Thyroid gland (tissue), 4 donors: ENCODE measurements at regions not wholly inside any gene's neighbourhood (a gene's known extent, or its start where the extent isn't known, plus 50 kb on each side); places are given as distances from the start of the nearest gene placed in this dataset.

Experiments
- DNase-seq, 2 donors: peaks; one replicate each; pipeline ENCODE4 v3.0.0-alpha.2; 2019
- H3K27ac ChIP-seq, 3 donors: fragments of 200-600 bp; sonication (generic); 1 replicate in 2 of 3; 2 replicates in 1 of 3; pipeline ENCODE4 v1.5.1; 2016 to 2019; ENCODE audit warnings: mild to moderate bottlenecking in 1 of 3, moderate library complexity in 1 of 3
- H3K27me3 ChIP-seq: fragments of 200-600 bp; sonication (generic); one replicate; pipeline ENCODE4 v1.5.1; 2019
- H3K36me3 ChIP-seq, 2 donors: fragments of 200-600 bp; sonication (generic); one replicate each; pipeline ENCODE4 v1.5.1; 2016 to 2019
- H3K4me1 ChIP-seq, 2 donors: fragments of 200-600 bp; sonication (generic); one replicate each; pipeline ENCODE4 v1.5.1; 2017 to 2019
- H3K4me3 ChIP-seq, 3 donors: fragments of 200-600 bp; sonication (generic); replicated peaks in 1 of 3; 1 replicate in 2 of 3; 2 replicates in 1 of 3; pipeline ENCODE4 v1.5.1; 2016; ENCODE audit warnings: mild to moderate bottlenecking in 1 of 3
- H3K9me3 ChIP-seq: fragments of 200-600 bp; sonication (generic); one replicate; pipeline ENCODE4 v1.5.1; 2017
- CTCF ChIP-seq, 6 experiments: fragments of 200-600 bp in 3 of 6; fragments of 450-650 bp in 3 of 6; sonication (generic) in 3 of 6; IDR thresholded peaks; one replicate each; pipeline ENCODE4 v1.5.1; 2016 to 2019; ENCODE audit warnings: antibody characterized with exemption in 6 of 6, mild to moderate bottlenecking in 2 of 6, inconsistent platforms in 1 of 6, moderate library complexity in 1 of 6
- POLR2A ChIP-seq, 2 donors: fragments of 450-650 bp; IDR thresholded peaks; one replicate each; pipeline ENCODE4 v1.6.1; 2017; ENCODE audit warnings: antibody characterized with exemption in 2 of 2, mild to moderate bottlenecking in 2 of 2, moderate library complexity in 1 of 2
- WGBS, 2 donors: methylation state at CpG; one replicate each; pipeline ENCODE4 v1.1.5; 2017; 5-methylcytosine and 5-hydroxymethylcytosine counted together
- intact Hi-C: fragments of 100-400 bp; cut with DNase I; formaldehyde crosslinking; loops from one replicate; pipeline ENCODE4 v1.15.1; 2023

DNA sequence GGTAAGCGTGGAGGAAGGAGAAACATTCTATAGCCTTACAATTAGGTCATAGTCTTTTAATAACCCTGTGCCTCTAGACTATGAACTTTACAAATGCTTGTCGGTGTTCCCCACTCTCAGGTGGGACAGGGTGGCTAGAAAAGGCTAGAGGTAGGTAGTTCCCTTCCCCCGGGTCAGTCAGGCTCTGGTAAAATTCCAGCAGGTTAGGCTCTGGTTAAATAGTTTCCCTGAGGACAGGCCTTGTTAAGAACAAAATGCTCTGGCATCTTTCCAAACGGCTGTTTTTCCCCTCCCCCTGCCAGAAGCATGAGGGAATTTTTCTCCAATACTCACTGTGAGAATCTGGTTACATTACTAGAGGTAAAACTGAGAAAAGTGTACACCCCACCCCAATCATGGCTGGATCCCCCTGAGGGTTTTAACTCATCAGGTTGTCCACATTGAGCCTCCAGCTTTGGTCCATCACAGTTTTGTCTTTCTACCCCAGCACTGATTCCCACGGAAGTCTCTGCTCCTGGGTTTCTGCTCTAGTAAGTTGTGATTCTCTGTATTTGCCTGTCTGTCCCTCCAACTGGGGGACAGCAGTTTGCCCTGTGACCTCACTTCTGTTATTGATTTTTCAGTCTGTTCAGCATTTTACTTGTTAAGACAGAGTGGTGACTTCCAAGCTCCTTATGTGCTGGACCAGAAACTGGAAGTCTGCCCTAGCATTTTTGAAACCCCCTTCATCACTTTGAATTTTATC is 84.7 kb upstream of the ADGRF1 start:
- H3K36me3 ChIP-seq: no peaks in the 10 kb centered on the region
- H3K27ac ChIP-seq: no peak overlapping the region
- no peak overlapping the region for H3K4me3 ChIP-seq
- 38 to 55% methylated on average over 5 of the region's 5 CpGs for WGBS, 2 donors
- intact Hi-C loops: no loop called here
- no peaks in the 10 kb centered on the region for H3K27me3 ChIP-seq
- H3K9me3 ChIP-seq: no peaks in the 10 kb centered on the region
- DNase-seq: peak; percentile 16 to 37
- H3K4me1 ChIP-seq: peaks cover 0 to 12% of the 10 kb centered on the region in 2 donors
- no peak for TF ChIP-seq CTCF (IDR thresholded peaks at IDR 0.05)
- TF ChIP-seq POLR2A (IDR thresholded peaks at IDR 0.05): no peak

GRCh38 chr6:47118611-47119010 is 76.5 kb upstream of the ADGRF1 start:
- Histone ChIP-seq H3K27me3 (no peaks in the 10 kb centered on the region), H3K4me1 (no peaks in the 10 kb centered on the region), H3K27ac (no peak overlapping the region), H3K4me3 (no peak overlapping the region), H3K9me3 (no peaks in the 10 kb centered on the region), H3K36me3 (no peaks in the 10 kb centered on the region)
- no peak for TF ChIP-seq POLR2A (IDR thresholded peaks at IDR 0.05)
- no peak for TF ChIP-seq CTCF (IDR thresholded peaks at IDR 0.05)
- no peak for DNase-seq
- intact Hi-C loops: no loop called here

DNA sequence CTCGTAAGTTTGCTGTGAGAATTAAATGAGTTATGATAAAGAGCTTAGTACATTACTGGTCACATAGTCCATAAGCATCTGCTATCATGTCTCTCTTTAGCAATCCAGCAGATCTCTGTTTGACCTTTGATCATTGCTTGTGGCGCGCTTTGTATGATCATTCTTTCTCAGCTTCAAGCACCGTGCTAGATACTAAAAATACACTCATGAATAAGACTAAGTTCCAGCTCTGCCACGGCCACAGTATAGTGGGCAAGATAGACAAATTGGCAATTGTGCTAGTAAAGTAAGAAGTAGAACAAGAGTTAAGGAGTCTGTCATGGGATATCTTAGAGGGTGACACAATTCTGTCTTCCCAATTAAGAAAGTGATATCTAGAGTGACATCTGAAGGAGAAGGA is 75.2 kb upstream of the ADGRF1 start:
- no peaks in the 10 kb centered on the region for H3K4me1 ChIP-seq
- WGBS, 2 donors: 90 to 93% methylated on average over 5 of the region's 5 CpGs
- intact Hi-C loops: no loop called here
- no peak for DNase-seq
- H3K27me3 ChIP-seq: no peaks in the 10 kb centered on the region
- H3K36me3 ChIP-seq: no peaks in the 10 kb centered on the region
- H3K4me3 ChIP-seq: no peak overlapping the region
- TF ChIP-seq POLR2A (IDR thresholded peaks at IDR 0.05): no peak
- no peak for TF ChIP-seq CTCF (IDR thresholded peaks at IDR 0.05)
- H3K27ac ChIP-seq: no peak overlapping the region
- H3K9me3 ChIP-seq: no peaks in the 10 kb centered on the region

- no peak overlapping the region for H3K27ac ChIP-seq
- H3K9me3 ChIP-seq: no peaks in the 10 kb centered on the region
- no peak for TF ChIP-seq POLR2A (IDR thresholded peaks at IDR 0.05)
- no peak for TF ChIP-seq CTCF (IDR thresholded peaks at IDR 0.05)
- H3K4me1 ChIP-seq: no peaks in the 10 kb centered on the region
- no peak for DNase-seq
- H3K36me3 ChIP-seq: no peaks in the 10 kb centered on the region
- 96 to 97% methylated on average over 6 of the region's 6 CpGs for WGBS, 2 donors
- intact Hi-C loops: no loop called here
- no peak overlapping the region for H3K4me3 ChIP-seq
- no peaks in the 10 kb centered on the region for H3K27me3 ChIP-seq
Measured at GRCh38 chr6:47116606-47117005, 74.5 kb upstream of the ADGRF1 start.

DNA sequence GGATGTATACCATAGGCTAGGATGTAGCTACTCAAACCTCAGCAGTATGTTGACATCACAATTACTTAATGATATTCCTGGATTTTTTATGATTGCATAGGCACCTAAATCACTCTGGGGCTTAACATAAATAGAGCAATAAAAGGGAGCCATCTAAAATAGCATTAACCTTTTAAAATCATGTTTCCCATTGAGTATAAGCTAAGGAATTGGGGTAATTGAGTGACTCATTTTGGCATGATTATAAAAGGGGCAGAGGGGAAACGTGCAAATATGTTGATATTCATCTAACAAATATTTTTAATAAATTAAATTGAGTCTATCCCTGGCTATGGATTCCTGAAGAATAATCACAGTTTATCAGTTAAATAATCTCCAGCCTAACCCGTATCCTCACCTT is 74.0 kb upstream of the ADGRF1 start:
- Histone ChIP-seq H3K36me3 (no peaks in the 10 kb centered on the region), H3K27me3 (no peaks in the 10 kb centered on the region), H3K27ac (no peak overlapping the region), H3K4me3 (no peak overlapping the region), H3K4me1 (no peaks in the 10 kb centered on the region), H3K9me3 (no peaks in the 10 kb centered on the region)
- no peak for DNase-seq
- 89 to 96% methylated on average over 2 of the region's 2 CpGs for WGBS, 2 donors
- no peak for TF ChIP-seq POLR2A (IDR thresholded peaks at IDR 0.05)
- no peak for TF ChIP-seq CTCF (IDR thresholded peaks at IDR 0.05)
- intact Hi-C loops: no loop called here
